ENCODE measurements at regions not wholly inside any gene's neighbourhood (a gene's known extent, or its start where the extent isn't known, plus 50 kb on each side); places are given as distances from the start of the nearest gene placed in this dataset.

DNA sequence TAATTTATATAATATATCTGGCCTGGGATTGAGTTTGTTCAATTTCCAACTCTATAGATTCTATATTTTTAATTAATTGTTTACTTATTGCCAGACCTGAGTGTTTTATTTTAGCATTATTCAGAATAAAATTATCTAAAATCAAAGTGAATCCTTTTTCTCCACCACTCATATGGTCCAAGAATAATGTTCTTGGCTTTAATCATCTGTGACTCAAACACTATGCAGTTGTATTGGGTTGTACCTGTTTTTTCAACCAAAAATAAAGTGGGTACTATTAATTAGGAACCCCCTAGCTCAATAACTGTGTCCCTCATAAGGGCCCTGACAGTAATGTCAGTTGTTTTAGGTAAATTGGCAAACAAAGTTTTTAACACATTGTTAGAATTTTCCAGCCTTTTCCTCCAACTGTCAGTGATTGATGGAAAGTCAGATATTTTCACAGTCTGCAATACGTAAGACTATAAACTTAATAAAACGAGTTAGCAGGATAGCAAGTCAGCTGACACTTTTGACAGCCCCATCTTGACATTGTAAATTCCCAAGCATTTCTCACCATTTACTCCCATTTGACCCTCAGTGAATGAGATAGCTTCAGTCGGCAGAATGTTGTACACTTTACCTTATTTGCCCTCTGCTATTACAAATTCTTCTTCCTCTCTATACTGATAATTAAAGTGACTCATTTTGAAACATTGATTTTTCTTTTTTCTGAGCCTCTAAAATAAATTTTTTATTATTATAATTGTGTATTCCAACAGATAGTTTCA, 587.4 kb downstream of the METTL4 start:
- TF ChIP-seq, protein P1, sequence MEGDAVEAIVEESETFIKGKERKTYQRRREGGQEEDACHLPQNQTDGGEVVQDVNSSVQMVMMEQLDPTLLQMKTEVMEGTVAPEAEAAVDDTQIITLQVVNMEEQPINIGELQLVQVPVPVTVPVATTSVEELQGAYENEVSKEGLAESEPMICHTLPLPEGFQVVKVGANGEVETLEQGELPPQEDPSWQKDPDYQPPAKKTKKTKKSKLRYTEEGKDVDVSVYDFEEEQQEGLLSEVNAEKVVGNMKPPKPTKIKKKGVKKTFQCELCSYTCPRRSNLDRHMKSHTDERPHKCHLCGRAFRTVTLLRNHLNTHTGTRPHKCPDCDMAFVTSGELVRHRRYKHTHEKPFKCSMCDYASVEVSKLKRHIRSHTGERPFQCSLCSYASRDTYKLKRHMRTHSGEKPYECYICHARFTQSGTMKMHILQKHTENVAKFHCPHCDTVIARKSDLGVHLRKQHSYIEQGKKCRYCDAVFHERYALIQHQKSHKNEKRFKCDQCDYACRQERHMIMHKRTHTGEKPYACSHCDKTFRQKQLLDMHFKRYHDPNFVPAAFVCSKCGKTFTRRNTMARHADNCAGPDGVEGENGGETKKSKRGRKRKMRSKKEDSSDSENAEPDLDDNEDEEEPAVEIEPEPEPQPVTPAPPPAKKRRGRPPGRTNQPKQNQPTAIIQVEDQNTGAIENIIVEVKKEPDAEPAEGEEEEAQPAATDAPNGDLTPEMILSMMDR (IDR thresholded peaks at IDR 0.05; ENCODE audit: control insufficient read depth, insufficient read depth, low read depth, low read length, missing control alignments), result no peak
- no peak overlapping the region for H3K4me3 ChIP-seq (ENCODE audit: control insufficient read depth, low read depth, low read length)
- DNase-seq (ENCODE audit: low read depth), result no peak

DNA sequence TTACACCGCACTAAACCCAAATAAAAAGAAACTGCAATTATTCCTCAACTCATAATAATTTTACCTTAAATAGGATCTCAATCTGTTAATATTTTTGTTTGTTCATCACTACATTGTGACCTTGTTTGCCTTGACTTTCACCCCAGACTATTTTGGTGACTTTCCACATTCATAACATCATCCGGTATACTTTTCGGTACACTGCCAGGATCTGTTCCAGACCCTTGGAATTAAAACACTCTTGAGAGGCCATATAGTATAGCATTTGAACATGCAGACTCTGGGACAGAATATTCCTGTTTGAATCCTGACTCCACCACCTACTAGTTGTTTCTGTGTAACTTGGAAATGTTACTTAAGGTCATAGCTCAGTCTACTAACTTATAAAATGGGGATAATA, 577.4 kb downstream of the METTL4 start:
- TF ChIP-seq, protein P1 (IDR thresholded peaks at IDR 0.05; ENCODE audit: control insufficient read depth, insufficient read depth, low read depth, low read length, missing control alignments), result no peak
- no peak overlapping the region for H3K4me3 ChIP-seq (ENCODE audit: control insufficient read depth, low read depth, low read length)
- DNase-seq (ENCODE audit: low read depth), result no peak

DNA sequence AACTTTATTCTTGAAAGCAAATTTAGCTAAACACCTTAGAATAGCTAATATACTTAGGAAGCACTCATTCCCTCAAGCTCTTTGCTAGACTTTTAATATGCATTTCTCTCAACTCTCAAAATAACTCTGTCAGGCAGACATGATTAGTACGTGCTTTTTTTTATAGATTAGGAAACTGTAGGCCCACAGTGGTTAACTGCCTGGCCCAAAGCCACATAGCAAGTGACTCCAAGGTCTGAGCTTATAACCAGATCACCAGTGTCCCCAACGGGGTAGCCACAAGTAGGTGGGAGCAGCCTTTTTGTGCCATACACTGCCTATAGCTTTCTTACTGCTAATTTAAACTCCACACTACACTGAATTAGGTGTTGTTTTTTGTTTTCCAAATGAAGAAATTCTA, 576.8 kb downstream of the METTL4 start:
- DNase-seq (ENCODE audit: low read depth), result no peak
- H3K4me3 ChIP-seq (ENCODE audit: control insufficient read depth, low read depth, low read length), result no peak overlapping the region
- TF ChIP-seq, protein P1 (IDR thresholded peaks at IDR 0.05; ENCODE audit: control insufficient read depth, insufficient read depth, low read depth, low read length, missing control alignments), result no peak

DNA sequence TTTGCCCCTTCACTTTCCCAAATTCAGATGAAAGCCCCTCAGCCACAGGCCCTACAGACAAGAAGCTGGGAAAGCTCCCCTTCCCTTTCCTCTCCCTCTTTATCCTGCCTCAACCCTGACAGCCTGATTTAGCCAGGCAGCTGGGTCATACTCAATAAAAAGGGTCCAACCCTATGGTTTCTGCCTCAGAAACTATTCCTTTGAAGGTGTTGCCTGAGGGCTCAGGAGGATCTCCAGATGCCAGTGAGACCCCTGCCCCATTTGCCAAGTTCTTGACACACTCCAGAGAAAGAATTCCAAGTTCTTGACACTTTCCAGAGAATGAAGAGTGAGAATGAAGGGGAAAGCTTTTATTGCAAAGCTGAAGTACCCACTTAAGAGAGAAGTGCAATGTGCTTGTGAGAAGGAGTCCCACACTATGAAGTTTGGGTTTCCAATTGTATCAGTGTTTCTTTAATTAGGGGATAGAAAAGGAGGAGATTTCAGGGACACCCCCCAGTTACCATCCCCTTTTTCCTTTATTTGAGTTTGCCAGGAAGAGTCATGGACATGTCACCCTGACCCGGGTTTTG, 576.2 kb downstream of the METTL4 start:
- no peak overlapping the region for H3K4me3 ChIP-seq (ENCODE audit: control insufficient read depth, low read depth, low read length)
- TF ChIP-seq, protein P1 (IDR thresholded peaks at IDR 0.05; ENCODE audit: control insufficient read depth, insufficient read depth, low read depth, low read length, missing control alignments), result no peak
- DNase-seq (ENCODE audit: low read depth), result no peak

DNA sequence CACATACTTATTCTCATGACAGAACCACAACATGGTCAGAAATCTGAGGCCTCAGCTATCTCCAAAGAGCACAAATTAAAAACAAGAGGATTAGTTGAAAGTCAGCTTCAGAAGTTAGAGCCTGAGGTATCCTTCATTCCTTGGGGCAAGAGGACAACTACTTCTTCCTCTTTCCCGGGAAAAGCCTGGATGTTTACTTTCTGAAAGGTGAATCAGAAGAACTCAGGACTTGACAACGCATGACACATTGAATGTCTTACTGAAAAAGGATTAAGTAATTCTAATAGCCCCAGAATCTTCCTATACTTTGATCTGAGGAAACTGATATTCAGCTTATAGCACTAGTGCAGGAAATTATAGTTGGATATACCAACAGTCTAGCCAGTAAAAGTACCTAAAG, 573.2 kb downstream of the METTL4 start:
- TF ChIP-seq, protein P1 (IDR thresholded peaks at IDR 0.05; ENCODE audit: control insufficient read depth, insufficient read depth, low read depth, low read length, missing control alignments), result no peak
- no peak for DNase-seq (ENCODE audit: low read depth)
- H3K4me3 ChIP-seq (ENCODE audit: control insufficient read depth, low read depth, low read length), result no peak overlapping the region

DNA sequence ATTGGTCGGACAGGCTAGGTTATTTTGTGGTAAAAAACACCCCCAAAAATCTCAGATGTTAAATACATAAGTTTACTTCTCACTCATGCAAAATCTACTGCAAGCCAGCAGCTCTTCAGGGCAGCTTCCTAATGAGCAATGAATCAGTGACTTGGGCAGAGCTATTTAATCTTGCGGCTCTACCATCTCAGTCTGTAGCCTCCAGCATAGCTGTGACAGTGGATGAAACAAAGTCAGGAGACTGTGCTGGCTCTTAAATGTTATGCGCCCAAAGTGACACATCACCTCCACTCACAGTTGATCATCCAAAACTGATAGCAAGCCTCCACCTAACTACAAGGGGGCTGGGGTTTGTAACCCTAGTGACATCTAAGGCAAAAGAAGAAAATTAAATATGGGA, 571.9 kb downstream of the METTL4 start:
- no peak for DNase-seq (ENCODE audit: low read depth)
- TF ChIP-seq, protein P1 (IDR thresholded peaks at IDR 0.05; ENCODE audit: control insufficient read depth, insufficient read depth, low read depth, low read length, missing control alignments), result no peak
- no peak overlapping the region for H3K4me3 ChIP-seq (ENCODE audit: control insufficient read depth, low read depth, low read length)

Data from AG09309 (cell line).